GM21619 (cell line): ENCODE measurements at regions not wholly inside any gene's neighbourhood (a gene's known extent, or its start where the extent isn't known, plus 50 kb on each side); places are given as distances from the start of the nearest gene placed in this dataset.
A peak's percentile ranks its signal among the peaks of the same experiment; 100 is the strongest.

Experiments used
- ATAC-seq: cut with Tn5 transposase; IDR thresholded peaks from one replicate; pipeline ENCODE4 v1.9.1; 2021; ENCODE audit not compliant: unreplicated experiment

GRCh38 chr13:110965038-110965754 is 50.3 kb upstream of the ANKRD10 start:
- ATAC-seq: peak; percentile 89
